ENCODE measurements at regions not wholly inside any gene's neighbourhood (a gene's known extent, or its start where the extent isn't known, plus 50 kb on each side); places are given as distances from the start of the nearest gene placed in this dataset.
"Not testable (repeated sequence)": the region's sequence is repeated elsewhere in the genome, so short reads cannot be mapped to it uniquely, and the experiment has no call there.

DNA sequence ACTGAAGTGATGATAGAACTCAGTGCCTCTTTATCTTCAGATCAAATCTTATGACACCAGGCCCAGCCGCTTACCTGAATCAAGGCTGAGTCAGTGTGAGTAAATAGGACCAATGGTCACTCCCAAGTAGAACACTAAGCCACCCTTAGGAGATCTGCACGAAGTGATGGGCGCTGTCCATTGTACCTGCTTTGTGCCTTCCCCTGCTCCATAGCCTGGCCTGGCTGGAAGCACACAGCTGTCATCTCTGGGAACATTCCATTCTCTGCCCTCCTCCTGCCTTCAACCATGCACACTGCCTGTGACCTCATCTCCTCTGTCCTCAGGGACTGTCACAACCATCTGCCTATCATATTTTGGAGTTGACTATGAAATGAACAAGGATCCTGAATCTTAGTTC is 279.5 kb upstream of the ASIC2 start:
- no peak for ATAC-seq

DNA sequence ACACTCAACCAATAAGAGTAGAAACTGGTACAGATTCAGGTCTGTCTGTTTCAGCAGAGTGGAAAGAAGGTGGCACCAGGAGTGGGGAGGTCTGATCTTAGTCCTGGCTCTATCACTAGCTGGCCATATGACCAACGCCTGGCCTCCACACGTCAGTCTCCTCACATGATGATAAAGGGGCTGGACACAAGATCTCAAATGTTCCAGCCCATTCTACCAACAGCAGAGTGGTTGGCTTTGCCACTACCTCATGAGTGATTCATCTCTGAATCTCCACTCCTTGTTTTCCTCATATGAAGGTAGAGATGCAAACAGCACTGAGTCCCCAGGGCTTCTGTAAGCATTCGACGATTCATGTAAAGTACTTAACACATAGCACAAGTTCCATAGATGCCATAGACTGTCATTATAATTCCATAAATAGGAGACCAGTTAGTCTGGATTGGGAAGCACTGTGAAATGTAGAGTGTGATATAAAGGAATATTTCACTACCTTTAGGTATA is 281.9 kb upstream of the ASIC2 start:
- no peak for ATAC-seq

DNA sequence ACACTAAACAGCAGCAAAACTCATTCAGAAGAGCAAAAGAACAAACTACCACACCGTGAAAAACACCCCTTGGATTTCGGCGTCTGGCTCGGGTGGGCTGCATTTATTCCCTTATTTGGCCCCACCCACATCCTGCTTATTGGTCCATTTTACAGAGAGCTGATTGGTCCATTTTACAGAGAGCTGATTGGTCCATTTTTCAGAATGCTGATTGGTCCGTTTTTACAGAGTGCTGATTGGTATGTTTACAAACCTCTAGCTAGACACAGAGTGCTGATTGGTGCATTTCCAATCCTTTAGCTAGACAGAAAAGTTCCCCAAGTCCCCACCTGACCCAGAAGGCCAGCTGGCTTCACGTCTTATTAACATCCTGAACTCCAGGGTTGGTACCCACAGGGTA is 286.6 kb upstream of the ASIC2 start:
- not testable (repeated sequence) for ATAC-seq

DNA sequence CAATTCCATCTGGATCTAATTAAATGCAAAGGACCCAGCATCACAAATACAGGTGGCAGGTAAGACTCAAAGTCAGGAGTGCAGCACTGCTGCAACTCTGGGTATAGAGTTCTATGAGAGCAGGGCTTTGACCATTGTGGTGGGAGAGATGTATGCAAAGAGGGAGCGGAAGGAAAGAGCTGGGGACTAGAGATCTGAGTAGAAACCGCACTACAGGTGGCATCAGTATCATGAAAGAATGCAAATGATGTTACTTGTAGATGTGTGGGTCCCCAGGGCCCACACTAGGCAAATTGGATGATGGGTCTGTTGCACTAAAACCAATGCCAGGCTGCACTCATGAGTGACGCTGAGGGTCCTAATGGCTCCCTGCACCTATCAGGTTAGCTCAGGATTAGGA is 287.1 kb upstream of the ASIC2 start:
- no peak for ATAC-seq

DNA sequence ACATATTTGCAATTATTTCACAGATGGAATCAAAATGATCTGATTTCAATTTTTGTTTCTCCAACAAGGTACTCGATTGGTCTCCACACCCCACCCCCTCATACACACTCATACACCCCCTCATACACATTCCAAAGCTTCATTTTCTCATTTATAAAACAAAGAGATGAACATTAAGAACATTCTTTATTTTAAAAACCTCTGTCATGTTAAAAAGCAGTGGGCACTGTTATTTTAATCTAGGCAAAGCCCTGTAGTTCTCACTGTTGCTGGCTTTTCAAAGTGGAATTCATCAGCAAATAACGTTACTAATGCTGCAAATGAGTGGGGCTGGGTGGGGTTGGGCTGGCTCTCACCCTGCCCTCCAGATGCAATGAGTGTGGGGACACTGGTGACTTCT is 289.6 kb upstream of the ASIC2 start:
- no peak for ATAC-seq

DNA sequence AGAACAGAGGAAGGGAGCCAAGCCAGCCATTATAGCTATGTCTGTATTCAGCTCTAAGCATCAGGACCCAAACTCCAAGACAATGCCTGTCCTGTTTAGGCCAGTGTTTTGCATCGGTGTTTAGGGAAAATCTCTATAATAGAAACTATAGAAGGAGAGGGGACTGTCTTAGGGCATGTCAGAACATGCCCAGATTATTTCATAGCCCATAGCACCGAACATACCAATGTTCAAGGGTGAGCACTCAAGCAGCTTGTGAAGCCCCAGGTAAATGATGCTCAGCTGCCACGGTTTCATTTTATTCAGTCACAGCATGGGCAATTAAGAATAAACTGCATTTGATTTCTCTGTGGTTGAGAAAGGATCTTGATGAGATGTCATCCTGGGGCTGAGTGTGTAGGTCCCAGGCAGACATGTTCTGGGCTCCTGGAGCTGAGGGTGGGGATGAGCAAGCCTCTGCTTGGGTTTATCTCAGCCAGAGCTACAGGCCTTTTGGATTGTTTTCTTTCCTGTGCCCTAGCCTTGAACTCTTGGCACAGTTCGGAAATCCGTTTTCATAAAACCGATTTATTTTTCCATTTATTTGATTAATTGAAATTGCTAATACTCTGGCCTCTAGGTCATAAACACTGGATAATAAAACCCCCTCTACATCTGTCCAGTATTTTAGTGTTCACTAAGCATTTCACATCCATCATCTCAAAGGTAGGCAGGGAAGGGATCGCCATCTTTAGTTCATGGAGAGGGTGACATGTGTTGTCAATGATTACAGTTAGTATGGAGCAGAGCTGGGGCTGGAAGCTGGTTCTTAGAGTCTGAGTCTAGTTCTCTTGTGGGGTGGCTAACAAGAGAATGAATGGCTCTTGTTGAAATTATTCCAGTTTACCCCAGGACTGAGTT is 290.7 kb upstream of the ASIC2 start:
- ATAC-seq = no peak

DNA sequence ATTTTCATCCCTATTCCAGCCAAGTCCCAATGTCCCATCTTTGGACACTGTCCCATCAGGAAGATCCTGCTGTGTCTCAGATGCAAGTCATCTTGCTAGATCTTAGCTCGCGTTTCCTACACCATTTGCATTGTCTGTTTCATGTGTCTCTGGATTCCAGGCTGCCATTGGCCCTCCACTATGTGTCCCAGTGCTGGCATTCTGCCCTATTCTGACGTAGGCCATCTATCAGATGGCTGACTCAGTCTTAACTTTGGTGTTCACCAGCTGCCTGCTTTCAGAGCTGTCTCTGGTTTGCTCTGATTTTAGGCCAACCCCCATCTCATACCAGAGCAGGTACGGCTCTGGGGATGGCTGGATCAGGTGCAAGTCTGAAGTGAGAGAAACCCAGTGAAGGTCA is 300.9 kb upstream of the ASIC2 start:
- no peak for ATAC-seq

DNA sequence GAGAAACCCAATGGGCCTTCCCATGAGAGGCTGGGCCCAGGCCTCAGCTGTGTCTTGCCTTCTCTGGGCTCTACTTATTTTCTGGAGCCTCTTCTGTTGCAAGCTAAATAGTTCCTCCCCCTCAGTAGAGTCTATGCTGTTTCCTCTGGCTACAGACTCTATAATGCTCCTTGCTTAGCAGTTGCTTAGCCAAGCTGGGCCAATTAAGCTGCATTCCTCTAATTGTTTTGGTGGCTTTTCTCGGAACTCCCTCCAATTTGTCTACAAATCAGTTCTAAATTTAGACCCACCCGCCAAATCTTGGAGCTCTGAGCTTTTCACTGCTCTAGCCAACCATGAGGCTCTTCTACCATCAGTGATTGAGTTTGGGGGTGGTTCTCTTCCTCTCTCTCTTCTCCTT is 302.7 kb upstream of the ASIC2 start:
- no peak for ATAC-seq

DNA sequence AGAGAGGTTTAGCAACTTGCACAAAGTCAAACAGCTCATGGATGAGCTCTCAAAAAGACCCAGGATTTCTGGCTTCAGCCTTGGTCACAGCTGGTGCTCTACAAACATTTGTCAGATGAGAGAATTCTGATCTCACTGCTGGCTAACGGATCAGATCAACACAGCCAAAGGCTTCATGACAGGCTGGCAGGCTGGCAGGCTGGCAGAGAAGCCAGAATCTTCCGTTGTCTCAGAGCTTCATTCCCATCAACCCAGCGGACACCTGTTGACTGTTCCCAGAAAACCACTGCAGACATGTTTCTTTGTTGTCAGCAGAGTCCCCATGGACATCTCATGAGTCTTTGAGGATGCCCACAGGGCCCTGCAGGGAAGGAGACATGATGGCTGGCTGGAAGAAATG is 303.8 kb upstream of the ASIC2 start:
- ATAC-seq = no peak

DNA sequence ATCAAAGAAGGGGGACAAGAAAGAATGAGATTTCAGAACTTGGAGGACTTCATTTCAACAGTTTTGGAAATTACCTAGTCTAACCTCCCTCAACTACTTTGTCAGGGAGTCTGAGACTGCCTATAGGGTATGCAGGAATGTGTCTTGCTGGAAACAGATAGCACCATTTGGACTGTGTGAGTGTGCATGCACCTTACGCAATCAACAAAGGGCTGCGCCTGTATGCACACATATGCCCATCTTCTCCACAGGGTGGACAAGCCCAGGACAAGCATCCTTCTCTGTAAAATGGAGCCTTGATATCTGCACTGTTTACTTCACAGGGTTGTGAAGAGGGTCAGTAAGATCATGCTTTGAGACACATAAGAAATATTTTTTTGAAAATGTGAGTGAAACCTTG is 305.7 kb upstream of the ASIC2 start:
- ATAC-seq = no peak

DNA sequence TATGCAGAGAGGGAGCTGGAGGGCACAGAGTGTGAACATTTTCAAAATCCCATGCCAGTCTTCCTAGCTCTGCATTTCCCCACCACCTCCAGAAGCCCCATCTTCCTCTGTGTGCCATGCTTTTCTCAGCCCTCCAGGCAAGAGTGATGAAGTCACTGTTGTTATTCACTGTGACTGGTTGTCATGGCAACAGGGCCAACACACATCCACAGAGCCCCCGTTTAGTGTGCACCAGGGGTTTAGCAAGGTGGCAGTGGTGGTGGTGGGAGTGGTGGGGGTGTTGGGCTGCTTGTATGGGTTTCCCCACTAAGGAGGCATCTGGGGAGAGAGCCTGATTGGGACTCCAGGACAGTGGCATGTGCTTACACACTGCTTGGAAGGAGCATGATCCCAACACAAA is 309.9 kb upstream of the ASIC2 start:
- no peak for ATAC-seq

DNA sequence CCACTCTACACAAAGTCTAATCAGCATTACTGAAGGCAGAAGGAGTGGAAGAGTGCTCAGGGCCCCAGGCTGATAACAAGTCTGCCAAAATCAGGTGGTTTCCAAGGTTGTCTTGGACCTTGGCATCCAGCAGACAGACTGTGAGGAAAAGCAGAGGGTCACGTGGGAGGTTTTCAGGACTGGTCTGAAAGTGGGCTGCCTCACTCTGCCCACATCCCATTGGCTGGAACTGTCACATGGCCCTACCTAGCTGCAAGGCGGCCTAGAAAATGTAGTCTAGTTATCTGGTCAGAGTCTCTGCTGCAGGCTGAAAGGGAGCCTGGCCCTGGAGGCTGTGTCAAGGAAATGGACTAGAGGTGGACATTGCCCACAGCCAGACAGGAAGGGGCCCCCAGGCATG is 310.7 kb upstream of the ASIC2 start:
- ATAC-seq = no peak

DNA sequence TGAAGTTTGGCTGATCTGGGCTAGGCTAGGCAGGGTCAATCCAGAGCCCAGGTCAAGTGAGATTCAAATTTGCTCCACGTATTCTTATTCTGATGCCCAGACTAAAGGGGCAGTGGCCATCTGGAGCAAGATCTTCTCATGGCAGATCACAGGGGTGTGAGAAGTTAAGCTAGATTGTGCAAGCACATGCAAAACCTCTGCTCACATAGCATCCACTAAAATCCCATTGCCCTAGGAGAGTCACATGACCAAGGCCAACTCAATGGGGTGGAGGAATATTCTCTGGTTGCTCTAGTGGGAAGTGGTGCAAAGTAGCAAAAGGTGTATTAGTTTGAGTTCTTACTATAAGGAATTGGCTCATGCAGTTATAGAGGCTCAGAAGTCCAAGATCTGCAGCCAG is 318.4 kb upstream of the ASIC2 start:
- no peak for ATAC-seq

DNA sequence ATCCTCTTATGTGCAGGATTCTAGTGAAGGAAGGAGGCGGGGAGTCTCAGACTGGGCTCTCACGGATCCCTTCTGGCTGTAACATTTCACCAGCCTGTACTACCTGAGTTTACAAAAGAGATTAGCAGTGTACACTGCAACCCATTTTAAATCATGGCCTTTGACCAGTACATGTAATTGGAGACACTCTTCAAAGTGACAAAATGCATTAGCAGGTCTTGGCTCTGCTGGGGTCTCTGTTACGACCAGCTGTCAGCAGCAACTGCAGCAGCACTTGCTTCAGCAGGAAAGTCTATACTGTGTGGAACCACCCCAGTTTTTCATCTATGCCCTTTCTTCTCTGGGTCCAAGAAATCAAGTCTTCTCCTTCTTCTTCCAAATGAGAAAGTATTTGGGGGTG is 322.8 kb upstream of the ASIC2 start:
- ATAC-seq = no peak

DNA sequence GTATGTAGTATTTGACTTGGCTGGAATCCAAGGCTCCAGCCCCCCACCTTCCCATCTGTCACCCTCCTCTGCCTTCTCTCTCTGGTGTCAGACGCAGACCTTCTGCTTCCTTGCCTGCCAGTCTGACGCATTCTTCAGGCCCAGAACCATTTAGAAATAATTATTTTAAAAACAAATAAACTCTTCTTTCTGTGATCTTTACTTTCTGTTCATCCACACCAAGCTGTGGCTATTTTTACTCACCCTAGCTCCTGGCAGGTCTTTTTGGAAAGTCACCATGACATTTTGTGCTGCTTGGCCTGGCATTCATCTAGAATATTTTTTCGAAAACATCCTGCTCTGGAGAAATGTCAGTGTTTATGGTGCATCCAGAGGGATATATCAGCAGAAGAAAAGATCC is 330.7 kb upstream of the ASIC2 start:
- ATAC-seq = no peak

DNA sequence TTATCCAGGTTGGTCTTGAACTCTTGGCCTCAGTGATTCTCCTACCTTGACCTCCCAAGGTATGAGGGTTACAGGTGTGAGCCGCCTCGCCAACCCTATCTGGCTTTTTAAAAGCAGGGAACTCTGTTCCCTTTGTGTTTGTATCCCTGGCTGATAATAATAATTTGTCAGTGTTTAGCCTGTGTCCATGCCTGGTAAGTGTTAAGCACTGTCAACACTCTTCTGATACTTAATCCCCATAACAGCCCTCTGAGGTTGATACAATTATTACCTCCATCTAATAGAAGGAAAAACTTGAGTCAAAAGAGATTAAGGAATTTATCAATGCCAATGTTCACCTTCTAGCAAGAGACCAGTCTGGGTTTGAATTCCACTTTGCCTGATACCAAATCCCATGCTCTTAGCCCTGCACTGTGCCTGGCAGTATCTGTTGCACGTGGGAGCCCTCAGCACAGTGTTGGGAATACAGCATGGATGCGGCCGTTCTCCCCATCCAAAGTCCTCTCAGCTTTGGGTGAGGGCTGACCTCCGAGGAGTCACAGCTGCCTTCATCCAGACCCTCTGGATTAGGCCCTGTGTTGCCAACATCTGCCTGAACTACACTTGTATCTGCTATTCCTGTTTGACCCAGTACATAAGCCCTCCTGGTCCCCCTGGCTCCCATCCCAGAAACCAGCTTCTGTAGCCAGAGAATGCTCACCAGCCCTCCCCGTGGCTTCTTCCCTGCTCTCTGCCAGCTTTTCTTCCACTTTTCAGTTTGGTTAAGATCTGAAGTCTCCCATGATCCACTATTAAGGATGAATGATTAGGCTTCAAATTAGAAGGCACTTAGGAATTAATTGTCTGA is 335.6 kb upstream of the ASIC2 start:
- no peak for ATAC-seq

DNA sequence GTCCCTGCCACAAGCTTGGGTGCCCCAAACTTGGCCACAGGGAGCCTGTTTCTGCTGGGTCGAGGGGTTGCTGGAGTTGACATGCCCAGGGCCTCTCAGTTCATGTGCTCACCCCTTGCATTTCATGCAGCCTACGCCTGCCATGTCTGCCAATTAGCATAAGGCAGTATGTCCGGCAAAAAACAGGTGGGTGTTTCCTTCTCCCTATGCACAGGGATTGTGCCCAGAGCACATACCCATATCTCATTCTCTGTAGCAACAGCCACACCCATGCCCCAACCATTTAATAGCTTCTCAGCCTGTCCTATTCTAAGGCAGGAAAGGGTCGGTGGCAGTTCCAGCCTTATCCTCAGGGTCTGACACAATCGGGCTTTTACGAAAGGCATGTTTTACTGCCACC is 340.4 kb upstream of the ASIC2 start:
- no peak for ATAC-seq

DNA sequence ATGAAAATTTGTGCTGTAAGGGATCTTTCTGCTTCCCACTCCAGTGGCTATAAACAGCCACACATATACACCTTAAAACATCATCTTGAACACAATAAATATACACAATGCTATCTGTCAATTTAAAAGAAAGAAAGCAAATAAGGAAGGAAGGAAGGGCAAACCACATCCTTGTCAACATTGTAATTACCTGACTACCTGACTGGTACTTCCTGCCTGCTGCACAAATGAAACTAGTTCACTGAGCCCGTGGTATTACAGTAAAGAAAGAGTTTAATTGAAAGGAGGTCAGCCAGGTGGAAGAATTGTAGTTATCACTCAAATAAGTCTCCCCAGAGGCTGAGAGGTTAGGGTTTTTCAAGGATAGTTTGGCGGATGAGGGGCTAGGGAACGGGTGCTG is 344.4 kb upstream of the ASIC2 start:
- no peak for ATAC-seq

DNA sequence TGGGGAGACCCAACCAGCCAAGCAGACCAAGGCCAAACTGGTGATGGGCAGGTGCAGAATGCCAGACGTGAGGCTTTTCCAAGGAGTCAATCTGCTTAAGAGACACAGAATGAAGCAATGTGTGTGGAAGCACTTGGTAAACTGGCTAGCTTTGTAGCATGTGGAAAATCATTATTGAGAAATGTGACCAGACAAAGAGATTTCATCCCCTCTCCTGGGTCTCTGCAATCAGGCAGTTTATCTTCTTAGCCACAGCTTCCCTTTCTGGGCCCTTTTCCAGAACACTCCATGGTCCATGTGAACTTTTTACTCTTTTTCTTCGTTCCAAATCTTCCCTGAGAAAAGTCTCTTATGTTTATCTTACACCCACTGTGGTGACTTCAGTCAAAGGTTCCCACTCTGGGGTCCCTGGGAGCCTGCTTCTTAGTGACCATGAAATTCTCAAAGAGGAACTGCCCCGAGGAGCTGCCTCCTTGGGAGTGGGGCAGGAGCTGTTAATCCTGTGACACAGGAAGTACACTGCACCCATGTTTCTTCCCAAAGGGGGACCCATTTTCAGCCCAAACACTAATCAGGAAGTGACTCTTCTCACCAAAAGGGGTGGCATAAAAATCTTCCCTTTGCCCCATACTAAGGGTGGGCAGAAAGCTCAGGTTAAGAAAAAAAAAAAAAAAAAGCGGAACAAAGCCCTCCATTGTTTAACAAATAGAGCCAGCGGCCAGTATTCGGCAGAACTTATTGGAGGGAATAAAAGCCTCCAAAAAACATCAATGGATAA is 346.2 kb upstream of the ASIC2 start:
- no peak for ATAC-seq

DNA sequence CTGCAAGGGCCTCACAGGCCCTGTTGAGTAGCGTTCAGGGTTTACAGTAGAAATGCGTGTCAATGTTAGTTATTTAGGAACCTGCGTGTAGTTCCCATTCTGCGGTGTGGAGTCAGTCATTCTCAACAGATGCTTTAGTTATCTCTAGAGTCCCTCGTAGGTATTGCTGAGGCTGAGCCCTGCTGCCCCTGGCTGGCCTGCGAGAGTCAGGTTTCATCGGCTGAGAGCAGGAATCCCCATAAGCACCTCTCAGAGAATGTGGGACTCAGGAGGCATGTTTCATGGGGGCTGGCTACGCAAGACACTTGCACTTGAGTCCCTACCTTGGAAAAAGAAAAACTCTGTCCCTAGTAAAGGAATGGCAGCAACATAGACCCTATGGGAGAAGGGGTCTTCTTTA is 347.5 kb upstream of the ASIC2 start:
- ATAC-seq = no peak

DNA sequence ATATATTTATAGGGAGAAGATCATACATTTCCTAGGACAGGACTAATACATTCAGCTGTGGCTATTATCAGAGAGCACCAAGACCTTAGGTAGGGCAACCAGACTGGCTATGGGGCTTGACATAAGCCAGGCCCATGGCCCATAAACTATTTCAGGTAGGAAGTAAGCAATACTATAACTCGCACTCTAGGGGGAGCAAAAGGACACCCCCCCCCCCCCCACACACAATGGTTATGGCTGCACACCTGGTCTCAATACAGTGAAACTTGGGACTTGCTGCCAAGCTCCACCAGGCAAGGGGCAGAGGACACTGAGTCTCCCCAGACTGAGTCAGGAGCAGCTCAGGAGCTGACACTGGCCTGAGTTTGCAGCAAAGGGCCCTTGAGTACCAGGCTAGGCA is 348.9 kb upstream of the ASIC2 start:
- ATAC-seq = no peak

DNA sequence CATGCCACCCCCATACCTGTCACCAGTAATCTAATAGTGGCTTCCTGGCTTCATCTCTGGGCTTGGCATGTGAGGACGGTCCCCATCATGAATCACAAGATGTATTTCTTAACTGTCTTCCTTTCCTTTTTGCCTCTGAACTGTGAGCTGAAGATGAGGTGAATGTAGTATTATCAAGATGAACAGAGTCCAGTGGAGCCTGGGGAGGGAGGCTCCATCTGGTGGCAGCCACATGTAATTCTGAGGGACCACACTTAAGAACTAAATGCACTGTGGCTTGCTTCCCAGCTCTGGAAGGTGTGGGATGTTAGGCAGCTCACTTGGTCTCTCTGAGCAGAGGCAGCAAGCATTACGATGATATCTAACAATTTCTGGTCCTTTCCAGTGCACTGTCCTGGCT is 354.9 kb upstream of the ASIC2 start:
- no peak for ATAC-seq

DNA sequence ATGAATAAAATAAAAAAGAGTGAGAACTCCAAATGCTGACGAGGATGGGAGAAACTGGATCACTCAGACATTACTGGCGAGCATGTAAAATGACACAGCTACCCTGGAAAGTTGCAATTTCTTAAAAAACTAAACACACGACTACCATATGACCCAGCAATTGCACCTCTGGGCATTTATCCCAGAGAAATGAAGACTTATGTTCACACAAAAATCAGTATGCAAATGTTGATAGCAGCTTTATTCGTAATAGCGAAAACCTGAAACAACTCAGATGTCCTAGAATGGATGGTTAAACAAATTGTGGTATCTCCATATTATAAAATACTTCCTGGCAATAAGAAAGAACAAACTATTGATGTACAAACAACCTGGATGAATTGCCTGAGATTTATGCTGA is 357.2 kb upstream of the ASIC2 start:
- ATAC-seq = no peak
